HUDEP-2 (cell line): ENCODE measurements at regions not wholly inside any gene's neighbourhood (a gene's known extent, or its start where the extent isn't known, plus 50 kb on each side); places are given as distances from the start of the nearest gene placed in this dataset.
"Not testable (repeated sequence)": the region's sequence is repeated elsewhere in the genome, so short reads cannot be mapped to it uniquely, and the experiment has no call there.

Experiments
- DNase-seq, 76 experiments: peaks; one replicate each; lab custom pipeline; 2025; ENCODE audit not compliant: unreplicated experiment in 76 of 76; lab: John Stamatoyannopoulos, UW

DNA sequence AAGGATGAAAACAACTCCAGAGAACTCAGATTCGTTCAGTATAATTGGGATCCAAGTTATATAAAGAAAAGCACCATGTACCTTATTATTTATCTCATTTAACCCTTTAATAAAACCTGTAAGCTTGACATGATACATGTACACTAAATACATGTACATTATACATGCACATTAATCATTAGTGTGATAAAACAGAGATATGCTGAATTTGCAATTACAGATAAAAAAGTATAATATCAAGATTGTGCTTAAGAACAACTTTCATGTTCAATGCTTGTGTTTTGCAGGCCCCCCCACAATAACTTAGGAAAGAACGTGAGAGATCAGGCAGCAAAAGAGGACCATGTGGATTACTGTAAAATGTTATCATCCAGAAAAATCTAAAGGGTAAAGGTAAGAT, 385.4 kb upstream of the GYPC start:
- no peak for DNase-seq

- DNase-seq = no peak
These were observed 383.6 kb upstream of the GYPC start for GRCh38 chr2:126272401-126272800.

DNA sequence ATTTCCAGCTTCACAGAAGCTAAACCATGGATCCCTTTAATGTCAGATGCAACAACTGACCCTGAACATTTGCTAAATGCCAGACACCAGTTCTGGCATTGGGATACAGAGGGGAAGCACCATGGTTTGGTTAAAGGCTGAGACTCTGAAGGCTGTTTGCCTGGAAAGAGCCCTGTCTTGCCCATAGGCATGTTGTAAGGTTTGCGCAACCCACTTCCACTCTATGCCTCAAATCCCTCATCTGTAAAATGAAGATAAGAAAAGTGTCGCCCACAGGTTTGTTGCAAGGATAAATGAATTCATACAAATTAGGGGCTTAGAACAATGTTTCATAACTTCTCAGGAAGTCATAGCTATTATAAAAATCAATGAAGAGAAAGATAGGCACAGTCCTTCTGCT, 380.9 kb upstream of the GYPC start:
- DNase-seq = no peak

GRCh38 chr2:126276268-126276667, 379.7 kb upstream of the GYPC start:
- not testable (repeated sequence) for DNase-seq

- DNase-seq = no peak
These were observed 367.6 kb upstream of the GYPC start for GRCh38 chr2:126288362-126288761.

- not testable (repeated sequence) for DNase-seq
These were observed 362.0 kb upstream of the GYPC start for GRCh38 chr2:126293962-126294361.

DNA sequence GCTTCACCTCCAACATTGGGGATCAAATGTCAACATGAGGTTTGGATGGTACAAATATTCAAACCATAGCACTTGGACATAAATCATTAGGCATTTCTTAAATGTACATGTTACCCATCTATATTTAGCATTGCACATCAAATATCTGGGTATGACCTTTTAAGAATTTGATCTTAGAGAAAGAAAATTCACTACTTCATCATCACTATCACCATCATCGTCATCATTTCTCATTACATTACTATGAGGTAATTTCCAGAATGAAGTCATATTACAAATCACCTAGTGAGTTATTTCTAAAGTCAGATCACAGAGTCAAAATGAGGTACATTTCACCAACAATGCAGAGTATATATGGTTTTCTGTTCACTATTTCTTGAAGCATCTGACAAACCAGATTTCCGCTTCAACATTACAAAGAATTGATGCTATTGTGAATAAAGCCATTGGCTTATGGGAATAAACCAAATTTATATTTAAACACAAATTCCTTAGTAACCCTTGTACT, 356.4 kb upstream of the GYPC start:
- no peak for DNase-seq

GRCh38 chr2:126300348-126300747, 355.6 kb upstream of the GYPC start:
- DNase-seq = no peak

DNA sequence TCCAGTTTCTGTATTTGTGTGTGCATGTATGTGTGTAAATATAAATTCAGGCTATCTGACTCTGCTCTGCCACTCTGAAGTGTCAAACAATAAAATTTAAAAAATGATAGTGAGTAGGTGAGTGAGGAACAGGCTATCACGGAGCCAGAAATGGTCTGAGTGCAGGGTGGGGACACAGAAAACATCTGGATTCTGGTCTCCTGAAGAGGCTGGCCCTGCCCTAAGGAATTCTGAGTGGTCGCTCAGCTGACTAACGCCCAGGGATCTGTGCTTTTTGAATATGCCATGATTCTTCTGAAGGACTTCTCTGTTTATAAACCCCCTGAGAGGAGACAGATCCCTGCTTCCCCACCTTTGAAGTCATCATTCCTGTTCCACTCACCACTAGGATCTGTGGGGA, 353.9 kb upstream of the GYPC start:
- DNase-seq = no peak

- DNase-seq = no peak
These were observed 352.8 kb upstream of the GYPC start for GRCh38 chr2:126303113-126303512.

- DNase-seq = no peak
These were observed 351.8 kb upstream of the GYPC start for GRCh38 chr2:126304154-126304553.

DNA sequence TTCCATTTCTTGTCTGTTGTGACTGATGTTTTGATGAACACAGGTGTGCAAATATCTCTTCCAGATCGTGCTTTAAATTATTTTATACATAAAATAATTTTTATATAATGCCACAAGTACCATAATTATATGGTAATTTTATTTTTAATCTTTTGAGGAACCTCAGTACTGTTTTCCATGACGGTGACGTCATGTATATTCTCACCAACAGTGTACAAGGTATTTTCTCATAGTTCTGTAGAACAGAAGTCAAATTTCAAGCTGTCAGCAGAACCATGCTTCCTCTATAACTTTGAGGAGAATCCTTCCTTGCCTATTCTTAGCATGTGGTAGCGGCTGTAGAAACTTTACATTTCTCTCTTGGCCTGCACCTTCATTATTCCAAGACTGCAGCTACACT, 349.4 kb upstream of the GYPC start:
- DNase-seq = no peak

DNA sequence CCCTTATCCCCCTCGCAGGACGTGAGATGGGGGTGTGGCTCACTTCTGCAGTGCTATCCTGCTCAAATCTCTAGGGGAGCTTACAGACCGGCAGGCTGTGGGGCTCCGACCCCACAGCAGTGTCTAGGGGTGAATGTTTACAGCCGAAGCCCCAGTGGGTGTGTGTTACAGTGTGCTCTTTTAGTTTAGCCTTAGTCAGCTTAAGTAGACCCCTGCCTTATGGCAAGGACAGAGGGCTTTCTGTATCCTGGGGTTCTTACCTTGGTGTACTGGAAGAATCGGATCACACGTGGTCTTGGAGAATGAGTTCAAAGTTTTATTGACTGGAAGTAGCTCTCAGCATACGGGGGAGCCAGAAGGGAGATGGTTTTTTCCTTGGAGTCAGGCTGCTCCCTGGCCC, 348.2 kb upstream of the GYPC start:
- no peak for DNase-seq

GRCh38 chr2:126309185-126309584, 346.8 kb upstream of the GYPC start:
- DNase-seq = no peak

GRCh38 chr2:126312579-126312978, 343.4 kb upstream of the GYPC start:
- no peak for DNase-seq

GRCh38 chr2:126315828-126316227, 340.1 kb upstream of the GYPC start:
- no peak for DNase-seq

DNA sequence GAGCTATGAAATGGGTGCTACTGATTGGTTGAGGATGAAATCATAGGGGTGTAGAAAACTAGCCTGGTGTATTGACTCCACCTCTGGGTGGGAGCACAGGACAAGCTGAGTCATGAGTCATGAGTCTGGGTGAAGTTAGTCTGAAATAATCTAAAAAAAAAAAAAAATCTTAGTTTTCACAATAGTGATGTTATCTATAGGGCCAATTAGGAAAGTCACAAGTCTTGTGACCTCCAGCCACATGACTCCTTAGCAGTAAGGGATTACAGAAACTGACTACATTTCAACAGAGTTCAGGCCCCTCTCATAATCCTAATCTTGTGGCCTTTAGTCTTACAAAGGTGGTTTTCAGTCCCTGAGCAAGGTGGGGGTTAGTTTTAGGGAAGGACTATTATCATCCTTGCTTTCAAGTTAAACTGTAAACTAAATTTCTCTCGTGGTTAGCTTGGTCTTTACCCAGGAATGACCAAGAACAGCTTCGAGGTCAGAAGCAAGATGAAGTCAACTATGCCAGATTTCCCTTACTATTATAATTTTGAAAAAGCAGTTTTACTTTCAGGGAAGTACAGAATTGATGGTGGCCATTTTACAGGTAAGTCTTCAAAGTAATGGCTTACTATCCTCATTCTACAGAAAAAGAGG, 338.0 kb upstream of the GYPC start:
- DNase-seq = peak in 1 of 76 experiments; percentile 15

GRCh38 chr2:126322342-126322741, 333.6 kb upstream of the GYPC start:
- no peak for DNase-seq

- DNase-seq = no peak
These were observed 330.8 kb upstream of the GYPC start for GRCh38 chr2:126325202-126325601.

GRCh38 chr2:126329173-126329572, 326.8 kb upstream of the GYPC start:
- no peak for DNase-seq

GRCh38 chr2:126342457-126342856, 313.5 kb upstream of the GYPC start:
- DNase-seq = no peak

DNA sequence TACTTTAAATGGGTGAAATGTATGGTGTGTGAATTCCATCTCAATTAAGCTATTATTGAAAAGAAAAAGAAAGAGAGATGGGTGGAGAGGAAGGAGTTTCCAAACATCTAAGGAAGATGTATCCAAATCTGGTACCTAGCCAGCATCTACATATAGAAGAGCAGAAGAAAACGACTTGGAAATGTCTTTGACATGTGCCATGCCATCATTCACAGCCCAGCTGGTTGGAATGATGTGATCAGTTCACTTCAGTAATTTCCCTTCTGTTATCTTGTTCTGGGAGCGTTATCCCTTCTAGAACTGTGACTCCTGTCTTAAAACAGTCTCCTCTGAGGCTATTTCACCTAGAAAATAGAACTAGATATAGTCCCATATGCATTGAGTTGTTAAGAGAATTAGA, 312.8 kb upstream of the GYPC start:
- no peak for DNase-seq

- DNase-seq = peak in 17 of 76 experiments; percentile 1 to 51 (median 12)
These were observed 311.5 kb upstream of the GYPC start for GRCh38 chr2:126344493-126344892.
